NAMALWA (cell line): ENCODE measurements at regions not wholly inside any gene's neighbourhood (a gene's known extent, or its start where the extent isn't known, plus 50 kb on each side); places are given as distances from the start of the nearest gene placed in this dataset.

Experiments used
- DNase-seq: peaks from one replicate; pipeline ENCODE4 v3.0.0-alpha.2; 2015; ENCODE audit warnings: low spot score

GRCh38 chr22:48892578-48893287 lies 934.9 kb downstream of the BRD1 start:
- no peak for DNase-seq

- DNase-seq, result no peak
Observed at GRCh38 chr22:48891688-48892577, 935.7 kb downstream of the BRD1 start.

- DNase-seq, result no peak
Observed at GRCh38 chr22:48890693-48891554, 936.7 kb downstream of the BRD1 start.

GRCh38 chr22:48889887-48890692 lies 937.6 kb downstream of the BRD1 start:
- DNase-seq, result no peak

- no peak for DNase-seq
Observed at GRCh38 chr22:48889209-48889830, 938.4 kb downstream of the BRD1 start.

- DNase-seq, result no peak
Observed at GRCh38 chr22:48888466-48889208, 939.0 kb downstream of the BRD1 start.

GRCh38 chr22:48887394-48888332 lies 940.0 kb downstream of the BRD1 start:
- no peak for DNase-seq

GRCh38 chr22:48886604-48887393 lies 940.9 kb downstream of the BRD1 start:
- no peak for DNase-seq

- DNase-seq, result no peak
Observed at GRCh38 chr22:48885919-48886305, 941.8 kb downstream of the BRD1 start.

- no peak for DNase-seq
Observed at GRCh38 chr22:48885271-48885918, 942.3 kb downstream of the BRD1 start.

GRCh38 chr22:48884786-48885185 lies 942.9 kb downstream of the BRD1 start:
- no peak for DNase-seq

- DNase-seq, result no peak
Observed at GRCh38 chr22:48884324-48884723, 943.3 kb downstream of the BRD1 start.

- no peak for DNase-seq
Observed at GRCh38 chr22:48883211-48883960, 944.3 kb downstream of the BRD1 start.

GRCh38 chr22:48882636-48883200 lies 945.0 kb downstream of the BRD1 start:
- no peak for DNase-seq

GRCh38 chr22:48881326-48881980 lies 946.2 kb downstream of the BRD1 start:
- DNase-seq, result no peak

- no peak for DNase-seq
Observed at GRCh38 chr22:48880749-48881148, 946.9 kb downstream of the BRD1 start.
